Trophoblast cell (in vitro differentiated cells and primary cell): ENCODE measurements at regions not wholly inside any gene's neighbourhood (a gene's known extent, or its start where the extent isn't known, plus 50 kb on each side); places are given as distances from the start of the nearest gene placed in this dataset.

ENCODE experiments used
- DNase-seq, 2 donors: peaks; one replicate each; pipeline ENCODE4 v3.0.0-alpha.2; 2016
- H2AFZ ChIP-seq: 2 replicates; pipeline ENCODE4 v1.6.1; 2013; ENCODE audit warnings: low read length, moderate library complexity, mild to moderate bottlenecking; ENCODE audit not compliant: insufficient read depth, poor library complexity
- H2AK5ac ChIP-seq: 2 replicates; pipeline ENCODE4 v1.6.1; 2013; ENCODE audit warnings: mild to moderate bottlenecking, low read length
- H2BK120ac ChIP-seq: 2 replicates; pipeline ENCODE4 v1.6.1; 2013; ENCODE audit warnings: low read length, mild to moderate bottlenecking, moderate library complexity; ENCODE audit not compliant: insufficient read depth, poor library complexity
- H2BK12ac ChIP-seq: 2 replicates; pipeline ENCODE4 v1.6.1; 2013; ENCODE audit warnings: mild to moderate bottlenecking, low read length, moderate library complexity
- H2BK5ac ChIP-seq: 2 replicates; pipeline ENCODE4 v1.6.1; 2013; ENCODE audit warnings: low read length, low read depth, moderate library complexity, mild to moderate bottlenecking; ENCODE audit not compliant: poor library complexity
- H3K14ac ChIP-seq: 2 replicates; pipeline ENCODE4 v1.6.1; 2013; ENCODE audit warnings: mild to moderate bottlenecking, low read length
- H3K18ac ChIP-seq: 2 replicates; pipeline ENCODE4 v1.6.1; 2013; ENCODE audit warnings: mild to moderate bottlenecking, low read length
- H3K23ac ChIP-seq: 2 replicates; pipeline ENCODE4 v1.6.1; 2013; ENCODE audit warnings: low read length
- H3K27ac ChIP-seq: 2 replicates; pipeline ENCODE4 v1.5.1; 2013; ENCODE audit warnings: low read depth, mild to moderate bottlenecking, inconsistent platforms, low read length, moderate library complexity
- H3K27me3 ChIP-seq: 2 replicates; pipeline ENCODE4 v1.6.1; 2013; ENCODE audit warnings: inconsistent platforms, mild to moderate bottlenecking, low read length, moderate library complexity; ENCODE audit not compliant: insufficient read depth
- H3K36me3 ChIP-seq, 2 experiments: 1 replicate in 1 of 2; 2 replicates in 1 of 2; pipeline ENCODE4 v1.6.1; 2013; ENCODE audit warnings: low read length in 2 of 2, mild to moderate bottlenecking in 2 of 2, moderate library complexity in 1 of 2; ENCODE audit not compliant: insufficient read depth in 2 of 2, control insufficient read depth in 1 of 2
- H3K4ac ChIP-seq: 2 replicates; pipeline ENCODE4 v1.6.1; 2013; ENCODE audit warnings: low read depth, mild to moderate bottlenecking, low read length, moderate library complexity
- H3K4me1 ChIP-seq, 2 experiments: 1 replicate in 1 of 2; 2 replicates in 1 of 2; pipeline ENCODE4 v1.6.1; 2013; ENCODE audit warnings: low read length in 2 of 2, mild to moderate bottlenecking in 2 of 2, moderate library complexity in 1 of 2; ENCODE audit not compliant: insufficient read depth in 2 of 2, control insufficient read depth in 1 of 2
- H3K4me2 ChIP-seq: 2 replicates; pipeline ENCODE4 v1.6.1; 2013; ENCODE audit warnings: inconsistent platforms, mild to moderate bottlenecking, low read length, moderate library complexity
- H3K4me3 ChIP-seq: 2 replicates; pipeline ENCODE4 v1.5.1; 2013; ENCODE audit warnings: mild to moderate bottlenecking, low read depth, low read length, inconsistent platforms
- H3K79me1 ChIP-seq: one replicate; pipeline ENCODE4 v1.6.1; 2013; ENCODE audit warnings: low read length
- H3K79me2 ChIP-seq: 2 replicates; pipeline ENCODE4 v1.6.1; 2013; ENCODE audit warnings: low read length, mild to moderate bottlenecking; ENCODE audit not compliant: control insufficient read depth, insufficient read depth, poor library complexity
- H3K9ac ChIP-seq: 2 replicates; pipeline ENCODE4 v1.6.1; 2013; ENCODE audit warnings: mild to moderate bottlenecking, low read length
- H3K9me3 ChIP-seq: 2 replicates; pipeline ENCODE4 v1.6.1; 2013; ENCODE audit warnings: low read depth, mild to moderate bottlenecking, control low read depth, inconsistent platforms, low read length; ENCODE audit not compliant: insufficient read depth
- H4K12ac ChIP-seq: 2 replicates; pipeline ENCODE4 v1.6.1; 2013; ENCODE audit warnings: low read depth, mild to moderate bottlenecking, low read length, moderate library complexity
- H4K8ac ChIP-seq: 2 replicates; pipeline ENCODE4 v1.6.1; 2013; ENCODE audit warnings: low read depth, mild to moderate bottlenecking, low read length, moderate library complexity
- H4K91ac ChIP-seq: one replicate; pipeline ENCODE4 v1.6.1; 2013; ENCODE audit warnings: low read depth, mild to moderate bottlenecking, low read length, moderate library complexity
- WGBS: extraction: QIAGEN DNeasy Blood & Tissue Kit; methylation state at CpG from one replicate; pipeline ENCODE4 v1.1.7; 2013; ENCODE audit warnings: missing lambda C conversion rate; ENCODE audit not compliant: insufficient read length, insufficient coverage; ENCODE audit errors: extremely low coverage; 5-methylcytosine and 5-hydroxymethylcytosine counted together

- Histone ChIP-seq H2AFZ (no peak overlapping the region), H2AK5ac (no peak overlapping the region), H2BK5ac (no peak overlapping the region), H3K27ac (no peak overlapping the region), H2BK12ac (no peak overlapping the region), H4K8ac (no peak overlapping the region), H3K27me3 (no peaks in the 10 kb centered on the region), H3K4me1 (no peaks in the 10 kb centered on the region), H3K36me3 (no peaks in the 10 kb centered on the region), H4K12ac (no peak overlapping the region), H3K4me3 (no peak overlapping the region), H3K9ac (no peak overlapping the region), H3K23ac (no peak overlapping the region), H2BK120ac (no peak overlapping the region), H3K18ac (no peak overlapping the region), H3K79me1 (no peaks in the 10 kb centered on the region), H3K9me3 (no peaks in the 10 kb centered on the region), H3K4ac (no peak overlapping the region), H3K14ac (no peak overlapping the region), H3K4me2 (no peak overlapping the region), H4K91ac (no peak overlapping the region), H3K79me2 (no peaks in the 10 kb centered on the region)
- DNase-seq, result no peak
- WGBS, result no CpG with 5 or more reads among the region's 3 CpGs
Observed at GRCh38 chr3:67860429-67860828, 206.0 kb upstream of the SUCLG2 start.

- Histone ChIP-seq H4K12ac (no peak overlapping the region), H2BK5ac (no peak overlapping the region), H2BK12ac (no peak overlapping the region), H3K14ac (no peak overlapping the region), H2AK5ac (no peak overlapping the region), H2BK120ac (no peak overlapping the region), H3K9ac (no peak overlapping the region), H3K4me3 (no peak overlapping the region), H3K27ac (no peak overlapping the region), H3K9me3 (no peaks in the 10 kb centered on the region), H4K8ac (no peak overlapping the region), H3K4ac (no peak overlapping the region), H3K79me2 (no peaks in the 10 kb centered on the region), H3K4me1 (no peaks in the 10 kb centered on the region), H4K91ac (no peak overlapping the region), H3K36me3 (no peaks in the 10 kb centered on the region), H3K79me1 (no peaks in the 10 kb centered on the region), H3K23ac (no peak overlapping the region), H3K27me3 (no peaks in the 10 kb centered on the region), H3K4me2 (no peak overlapping the region), H3K18ac (no peak overlapping the region), H2AFZ (no peak overlapping the region)
- no peak for DNase-seq
Observed at GRCh38 chr3:67858492-67858891, 204.1 kb upstream of the SUCLG2 start.

GRCh38 chr3:67856718-67857117 lies 202.3 kb upstream of the SUCLG2 start:
- no peak overlapping the region for H4K91ac ChIP-seq
- H2AFZ ChIP-seq, result no peak overlapping the region

GRCh38 chr3:67854663-67855062 lies 200.3 kb upstream of the SUCLG2 start:
- Histone ChIP-seq H3K4me3 (no peak overlapping the region), H2BK12ac (no peak overlapping the region), H3K79me1 (no peaks in the 10 kb centered on the region), H4K12ac (no peak overlapping the region), H4K8ac (no peak overlapping the region), H3K4me2 (no peak overlapping the region), H3K23ac (no peak overlapping the region), H2BK5ac (no peak overlapping the region), H3K9ac (no peak overlapping the region), H3K79me2 (no peaks in the 10 kb centered on the region), H3K36me3 (no peaks in the 10 kb centered on the region), H4K91ac (no peak overlapping the region), H2AFZ (no peak overlapping the region), H3K4ac (no peak overlapping the region), H3K9me3 (no peaks in the 10 kb centered on the region), H3K27me3 (no peaks in the 10 kb centered on the region), H3K4me1 (no peaks in the 10 kb centered on the region), H2AK5ac (no peak overlapping the region), H3K27ac (no peak overlapping the region), H3K18ac (no peak overlapping the region), H3K14ac (no peak overlapping the region), H2BK120ac (no peak overlapping the region)
- no peak for DNase-seq
- WGBS, result no CpG with 5 or more reads among the region's 1 CpG

More at GRCh38 chr3:67856718-67857117, 202.3 kb upstream of the SUCLG2 start:
- H4K12ac ChIP-seq, result no peak overlapping the region
- H2BK120ac ChIP-seq, result no peak overlapping the region
- H2BK5ac ChIP-seq, result no peak overlapping the region
- no peak overlapping the region for H3K9ac ChIP-seq
- H4K8ac ChIP-seq, result no peak overlapping the region
- H2AK5ac ChIP-seq, result no peak overlapping the region
- no peak overlapping the region for H3K18ac ChIP-seq
- H3K9me3 ChIP-seq, result no peaks in the 10 kb centered on the region
- WGBS, result no CpG with 5 or more reads among the region's 7 CpGs
- no peaks in the 10 kb centered on the region for H3K27me3 ChIP-seq
- H3K14ac ChIP-seq, result no peak overlapping the region
- H3K4me1 ChIP-seq, result no peaks in the 10 kb centered on the region
- H3K4me3 ChIP-seq, result no peak overlapping the region
- no peak overlapping the region for H3K23ac ChIP-seq
- no peaks in the 10 kb centered on the region for H3K79me2 ChIP-seq
- no peak overlapping the region for H3K4me2 ChIP-seq
- DNase-seq, result no peak
- H3K79me1 ChIP-seq, result no peaks in the 10 kb centered on the region
- no peak overlapping the region for H2BK12ac ChIP-seq
- H3K36me3 ChIP-seq, result no peaks in the 10 kb centered on the region
- no peak overlapping the region for H3K27ac ChIP-seq
- no peak overlapping the region for H3K4ac ChIP-seq
